IPS-18c (cell line): ENCODE measurements at regions not wholly inside any gene's neighbourhood (a gene's known extent, or its start where the extent isn't known, plus 50 kb on each side); places are given as distances from the start of the nearest gene placed in this dataset.

Experiments
- H3K4me3 ChIP-seq: 2 replicates; pipeline ENCODE4 v1.7.0; 2013; ENCODE audit warnings: low read depth, mild to moderate bottlenecking, low read length, moderate library complexity; ENCODE audit not compliant: insufficient read depth
- H3K9me3 ChIP-seq: one replicate; pipeline ENCODE4 v1.6.1; 2013; ENCODE audit warnings: mild to moderate bottlenecking, low read length, moderate library complexity; ENCODE audit not compliant: control insufficient read depth, insufficient read depth

DNA sequence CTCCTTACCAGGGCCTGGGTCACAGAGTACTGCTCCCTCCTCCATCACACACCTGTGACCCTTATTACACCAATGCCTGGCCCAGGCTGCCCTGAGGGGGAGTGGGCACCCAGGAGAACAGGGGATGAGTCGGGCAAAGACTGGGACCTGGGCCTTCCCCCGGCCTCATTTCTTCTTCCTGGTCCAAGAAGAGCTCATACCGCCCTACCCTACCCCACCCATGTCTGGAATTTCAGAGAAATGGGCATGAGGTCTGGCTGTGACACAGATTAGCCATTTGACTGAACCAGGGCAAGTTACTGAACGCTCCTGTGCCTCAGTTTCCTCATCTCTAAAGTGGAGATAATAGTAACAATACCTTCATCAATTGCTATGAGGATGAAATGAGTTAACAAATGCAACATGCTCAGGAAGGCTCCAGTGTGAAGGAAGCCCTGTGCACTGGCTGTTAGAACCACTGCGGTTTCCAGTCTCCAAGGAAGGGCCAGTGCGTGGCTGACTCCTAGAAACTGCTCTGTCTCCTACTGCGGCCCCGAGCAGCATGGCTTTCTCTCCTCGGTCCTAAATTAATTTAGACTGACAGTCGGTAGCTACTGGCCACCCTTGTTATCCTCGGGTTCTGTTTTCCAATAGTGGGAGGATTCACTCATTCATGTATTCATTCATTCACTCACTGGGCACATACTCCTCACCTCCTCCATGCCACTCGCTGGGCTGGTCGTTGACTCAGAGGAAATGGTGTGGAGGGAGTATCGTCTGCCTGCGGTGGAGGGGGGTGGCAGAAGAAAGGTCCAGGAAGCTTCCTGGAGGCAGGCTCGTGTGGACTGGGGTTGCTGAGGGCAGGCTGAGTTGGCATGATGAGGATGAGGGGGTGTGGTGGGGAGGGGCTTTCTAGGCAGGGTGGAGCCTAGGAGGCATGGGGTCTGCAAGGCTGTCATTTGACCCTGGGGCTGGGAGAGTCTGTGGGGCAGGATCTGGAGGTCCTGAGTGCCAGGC is 175.6 kb downstream of the GLI2 start:
- H3K4me3 ChIP-seq, result no peak overlapping the region

GRCh38 chr2:120912101-120912985 is 176.7 kb downstream of the GLI2 start:
- Histone ChIP-seq H3K9me3 (no peaks in the 10 kb centered on the region), H3K4me3 (no peak overlapping the region)

More for the DNA sequence above, 175.6 kb downstream of the GLI2 start:
- no peaks in the 10 kb centered on the region for H3K9me3 ChIP-seq

GRCh38 chr2:120913972-120914838 is 178.5 kb downstream of the GLI2 start:
- H3K9me3 ChIP-seq, result no peaks in the 10 kb centered on the region
- no peak overlapping the region for H3K4me3 ChIP-seq

- Histone ChIP-seq H3K9me3 (no peaks in the 10 kb centered on the region), H3K4me3 (no peak overlapping the region)
These were observed 179.3 kb downstream of the GLI2 start for GRCh38 chr2:120914839-120915521.

- no peaks in the 10 kb centered on the region for H3K9me3 ChIP-seq
- no peak overlapping the region for H3K4me3 ChIP-seq
These were observed 180.0 kb downstream of the GLI2 start for GRCh38 chr2:120915670-120916069.

- no peaks in the 10 kb centered on the region for H3K9me3 ChIP-seq
These were observed 180.8 kb downstream of the GLI2 start for GRCh38 chr2:120916446-120916845.

GRCh38 chr2:120917886-120918285 is 182.2 kb downstream of the GLI2 start:
- no peaks in the 10 kb centered on the region for H3K9me3 ChIP-seq
- no peak overlapping the region for H3K4me3 ChIP-seq

More at GRCh38 chr2:120916446-120916845, 180.8 kb downstream of the GLI2 start:
- no peak overlapping the region for H3K4me3 ChIP-seq

DNA sequence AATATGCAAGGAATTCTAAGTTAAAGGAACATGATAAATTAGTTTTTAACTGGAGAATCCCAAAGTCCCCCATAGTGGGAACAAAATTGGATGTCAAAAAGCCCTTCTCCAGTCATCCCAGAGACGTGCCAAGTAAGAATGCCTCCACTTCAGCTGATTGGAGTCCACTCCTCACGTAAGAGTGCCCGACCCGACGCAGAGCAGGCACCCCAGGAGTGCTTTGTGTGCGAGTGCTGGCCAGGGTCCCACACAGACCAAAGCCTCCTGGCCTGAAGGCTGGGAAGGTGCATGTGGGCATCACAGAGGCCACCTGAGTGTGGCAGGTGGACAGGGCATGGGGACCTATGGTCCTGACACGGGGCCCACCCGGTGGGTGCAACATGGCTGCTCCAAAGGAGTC is 183.5 kb downstream of the GLI2 start:
- H3K9me3 ChIP-seq, result no peaks in the 10 kb centered on the region
- H3K4me3 ChIP-seq, result no peak overlapping the region

DNA sequence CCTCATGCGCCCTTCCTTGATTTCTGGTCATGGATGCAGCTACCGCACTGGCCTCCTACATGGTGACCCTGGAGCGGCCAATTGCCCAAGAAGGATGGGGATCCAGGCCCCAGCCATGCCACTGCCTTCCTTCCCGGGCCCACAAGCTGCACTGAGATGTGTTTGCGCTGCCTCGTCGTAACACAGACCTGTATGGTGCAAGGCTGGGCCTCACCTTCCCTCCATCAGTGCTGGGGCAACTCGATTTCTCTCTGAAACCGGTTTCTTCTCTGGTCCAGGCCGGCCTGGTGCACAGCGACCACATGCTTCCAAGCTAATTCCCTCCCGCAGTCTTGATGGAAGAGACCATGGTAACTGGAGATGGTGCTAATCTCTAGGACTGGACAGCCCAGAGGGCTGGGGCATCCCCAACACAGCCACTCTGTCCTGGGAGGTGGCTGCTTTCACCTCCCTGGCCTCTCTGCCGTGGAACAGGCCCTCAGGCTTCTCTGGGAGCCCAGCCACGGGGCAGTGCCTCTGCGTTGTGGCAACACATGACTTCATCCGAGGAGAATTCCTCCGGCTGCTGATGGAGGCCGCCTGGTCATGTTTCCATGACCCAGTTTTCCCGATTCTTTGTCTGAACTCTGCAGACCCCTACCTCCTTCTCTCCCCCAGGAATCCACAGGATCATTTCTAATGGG is 184.2 kb downstream of the GLI2 start:
- Histone ChIP-seq H3K9me3 (no peaks in the 10 kb centered on the region), H3K4me3 (no peak overlapping the region)

- Histone ChIP-seq H3K4me3 (no peak overlapping the region), H3K9me3 (no peaks in the 10 kb centered on the region)
These were observed 184.9 kb downstream of the GLI2 start for GRCh38 chr2:120920454-120921148.

GRCh38 chr2:120921457-120921856 is 185.8 kb downstream of the GLI2 start:
- no peaks in the 10 kb centered on the region for H3K9me3 ChIP-seq
- H3K4me3 ChIP-seq, result no peak overlapping the region

- Histone ChIP-seq H3K4me3 (no peak overlapping the region), H3K9me3 (no peaks in the 10 kb centered on the region)
These were observed 187.1 kb downstream of the GLI2 start for GRCh38 chr2:120922571-120923332.

DNA sequence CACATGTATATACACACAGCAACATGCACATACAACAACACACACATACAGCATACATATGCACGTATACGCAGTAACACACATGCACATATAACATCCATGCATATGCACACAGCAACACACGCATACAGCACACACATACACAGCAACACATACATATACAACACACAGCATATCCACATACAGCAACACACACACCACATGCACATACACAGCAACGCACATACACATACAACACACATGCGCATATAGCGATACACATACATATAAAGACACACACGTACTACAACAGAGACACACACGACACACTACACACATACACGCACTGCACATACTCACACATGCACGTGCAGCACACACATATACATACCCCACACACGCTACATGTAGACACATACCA is 187.8 kb downstream of the GLI2 start:
- Histone ChIP-seq H3K9me3 (no peaks in the 10 kb centered on the region), H3K4me3 (no peak overlapping the region)

DNA sequence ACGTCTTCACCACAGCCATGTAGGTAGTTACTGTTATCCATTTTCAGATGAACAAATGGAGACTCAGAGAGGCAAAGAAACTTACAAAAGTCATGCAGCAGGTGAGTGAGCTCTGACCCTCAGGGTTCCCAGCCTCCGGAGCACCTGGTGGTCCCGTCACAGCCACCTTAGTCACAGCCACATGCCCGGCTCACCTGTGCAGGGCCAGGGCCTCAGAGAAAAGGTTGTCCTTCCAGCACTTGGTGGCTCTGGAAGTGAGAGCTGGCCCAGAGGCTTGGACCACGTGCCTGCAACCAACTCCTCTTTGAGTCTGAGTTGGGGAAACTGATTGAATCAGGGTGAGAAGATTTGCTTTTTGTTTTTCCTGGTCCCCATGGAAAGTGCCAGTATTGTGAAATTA is 189.3 kb downstream of the GLI2 start:
- no peak overlapping the region for H3K4me3 ChIP-seq
- H3K9me3 ChIP-seq, result no peaks in the 10 kb centered on the region
